ENCODE measurements at regions not wholly inside any gene's neighbourhood (a gene's known extent, or its start where the extent isn't known, plus 50 kb on each side); places are given as distances from the start of the nearest gene placed in this dataset.

GRCh38 chr2:236712304-236712703, 142.7 kb downstream of the ACKR3 start:
- no peak for DNase-seq
- WGBS, 5 donors = 88 to 100% (median 93%) methylated on average over 1 of the region's 1 CpG
- intact Hi-C loops (cut with DNase I; ENCODE audit: low total_unique reads) = no loop called here
- H3K4me3 ChIP-seq = no peak overlapping the region
- no peak overlapping the region for H3K27ac ChIP-seq
- H3K9me3 ChIP-seq = no peaks in the 10 kb centered on the region
- H3K4me1 ChIP-seq = peaks cover 0 to 30% (median 7%) of the 10 kb centered on the region in 4 donors
- TF ChIP-seq CTCF (IDR thresholded peaks at IDR 0.05) (no peak), EP300 (IDR thresholded peaks at IDR 0.05) (no peak), POLR2AphosphoS5 (IDR thresholded peaks at IDR 0.05) (no peak), POLR2A (IDR thresholded peaks at IDR 0.05) (no peak)
- H3K27me3 ChIP-seq = peaks cover 0 to 5% (median 0%) of the 10 kb centered on the region in 3 donors
- H3K36me3 ChIP-seq = no peaks in the 10 kb centered on the region

GRCh38 chr2:236712961-236713673, 143.5 kb downstream of the ACKR3 start:
- TF ChIP-seq POLR2A (IDR thresholded peaks at IDR 0.05) (no peak), POLR2AphosphoS5 (IDR thresholded peaks at IDR 0.05) (no peak), CTCF (IDR thresholded peaks at IDR 0.05) (no peak), EP300 (IDR thresholded peaks at IDR 0.05) (no peak)
- intact Hi-C loops (cut with DNase I; ENCODE audit: low total_unique reads) = no loop called here
- H3K27me3 ChIP-seq = peaks cover 0 to 5% (median 0%) of the 10 kb centered on the region in 3 donors
- no peaks in the 10 kb centered on the region for H3K36me3 ChIP-seq
- WGBS, 5 donors = 77 to 82% (median 80%) methylated on average over 7 to 8 of the region's 8 CpGs
- H3K4me1 ChIP-seq = peaks cover 0 to 30% (median 7%) of the 10 kb centered on the region in 4 donors
- DNase-seq = no peak
- H3K27ac ChIP-seq = no peak overlapping the region
- no peaks in the 10 kb centered on the region for H3K9me3 ChIP-seq
- no peak overlapping the region for H3K4me3 ChIP-seq

- H3K36me3 ChIP-seq = no peaks in the 10 kb centered on the region
- H3K4me1 ChIP-seq = peaks cover 0 to 30% (median 7%) of the 10 kb centered on the region in 4 donors
- H3K27ac ChIP-seq = no peak overlapping the region
- peaks cover 0 to 5% (median 0%) of the 10 kb centered on the region in 3 donors for H3K27me3 ChIP-seq
- TF ChIP-seq EP300 (IDR thresholded peaks at IDR 0.05) (no peak), POLR2AphosphoS5 (IDR thresholded peaks at IDR 0.05) (no peak)
- intact Hi-C loops (cut with DNase I; ENCODE audit: low total_unique reads) = no loop called here
- 47 to 62% (median 59%) methylated on average over 5 of the region's 5 CpGs for WGBS, 5 donors
- DNase-seq = no peak
- no peak overlapping the region for H3K4me3 ChIP-seq
- no peaks in the 10 kb centered on the region for H3K9me3 ChIP-seq
Observed at GRCh38 chr2:236714080-236714479, 144.5 kb downstream of the ACKR3 start.

GRCh38 chr2:236715077-236715476, 145.5 kb downstream of the ACKR3 start:
- WGBS, 5 donors = 32 to 74% (median 48%) methylated on average over 10 of the region's 10 CpGs
- TF ChIP-seq EP300 (IDR thresholded peaks at IDR 0.05) (no peak), CTCF (IDR thresholded peaks at IDR 0.05) (no peak)

GRCh38 chr2:236715491-236715961, 145.9 kb downstream of the ACKR3 start:
- no peaks in the 10 kb centered on the region for H3K9me3 ChIP-seq
- H3K27me3 ChIP-seq = peaks cover 0 to 5% (median 0%) of the 10 kb centered on the region in 3 donors
- 32 to 66% (median 50%) methylated on average over 16 of the region's 16 CpGs for WGBS, 5 donors
- H3K27ac ChIP-seq = peak overlapping the region in 1 of 5 donors; percentile 25
- no peaks in the 10 kb centered on the region for H3K36me3 ChIP-seq
- DNase-seq = peak in 1 of 2 donors; percentile 48
- H3K4me1 ChIP-seq = peaks cover 0 to 30% (median 7%) of the 10 kb centered on the region in 4 donors
- TF ChIP-seq POLR2AphosphoS5 (IDR thresholded peaks at IDR 0.05) = peak in 1 of 3 donors; percentile 3
- no peak for TF ChIP-seq POLR2A (IDR thresholded peaks at IDR 0.05)
- TF ChIP-seq EP300 (IDR thresholded peaks at IDR 0.05) = no peak
- no peak for TF ChIP-seq CTCF (IDR thresholded peaks at IDR 0.05)
- intact Hi-C loops (cut with DNase I; ENCODE audit: low total_unique reads) = no loop called here
- H3K4me3 ChIP-seq = no peak overlapping the region

More at GRCh38 chr2:236715077-236715476, 145.5 kb downstream of the ACKR3 start:
- intact Hi-C loops (cut with DNase I; ENCODE audit: low total_unique reads) = no loop called here
- Histone ChIP-seq H3K36me3 (no peaks in the 10 kb centered on the region), H3K4me1 (peaks cover 0 to 30% (median 7%) of the 10 kb centered on the region in 4 donors), H3K4me3 (no peak overlapping the region), H3K27me3 (peaks cover 0 to 5% (median 0%) of the 10 kb centered on the region in 3 donors), H3K27ac (peak overlapping the region in 1 of 5 donors; percentile 25), H3K9me3 (no peaks in the 10 kb centered on the region)
- DNase-seq = peak in 1 of 2 donors; percentile 53
